ENCODE measurements at regions not wholly inside any gene's neighbourhood (a gene's known extent, or its start where the extent isn't known, plus 50 kb on each side); places are given as distances from the start of the nearest gene placed in this dataset.

DNA sequence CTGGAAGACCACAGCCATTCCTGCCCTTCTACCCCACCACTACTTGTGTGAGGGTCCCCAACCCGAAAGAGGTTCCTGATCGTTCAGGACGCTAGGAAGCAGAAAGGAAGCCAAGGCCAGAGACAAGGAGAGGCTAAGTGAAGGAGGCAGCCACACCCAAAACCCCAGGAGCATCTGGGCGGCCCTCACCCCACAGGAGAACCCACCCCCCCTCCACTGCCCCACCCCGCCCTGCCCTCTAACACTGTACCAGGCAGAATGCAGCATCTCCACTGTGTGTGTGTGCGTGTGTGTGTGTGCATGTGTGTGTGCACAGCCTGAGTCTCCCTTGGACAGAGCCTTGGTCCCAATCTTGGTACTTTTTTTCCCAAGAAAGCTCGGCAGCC lies 207.5 kb upstream of the HAAO start:
- TF ChIP-seq, protein P1, sequence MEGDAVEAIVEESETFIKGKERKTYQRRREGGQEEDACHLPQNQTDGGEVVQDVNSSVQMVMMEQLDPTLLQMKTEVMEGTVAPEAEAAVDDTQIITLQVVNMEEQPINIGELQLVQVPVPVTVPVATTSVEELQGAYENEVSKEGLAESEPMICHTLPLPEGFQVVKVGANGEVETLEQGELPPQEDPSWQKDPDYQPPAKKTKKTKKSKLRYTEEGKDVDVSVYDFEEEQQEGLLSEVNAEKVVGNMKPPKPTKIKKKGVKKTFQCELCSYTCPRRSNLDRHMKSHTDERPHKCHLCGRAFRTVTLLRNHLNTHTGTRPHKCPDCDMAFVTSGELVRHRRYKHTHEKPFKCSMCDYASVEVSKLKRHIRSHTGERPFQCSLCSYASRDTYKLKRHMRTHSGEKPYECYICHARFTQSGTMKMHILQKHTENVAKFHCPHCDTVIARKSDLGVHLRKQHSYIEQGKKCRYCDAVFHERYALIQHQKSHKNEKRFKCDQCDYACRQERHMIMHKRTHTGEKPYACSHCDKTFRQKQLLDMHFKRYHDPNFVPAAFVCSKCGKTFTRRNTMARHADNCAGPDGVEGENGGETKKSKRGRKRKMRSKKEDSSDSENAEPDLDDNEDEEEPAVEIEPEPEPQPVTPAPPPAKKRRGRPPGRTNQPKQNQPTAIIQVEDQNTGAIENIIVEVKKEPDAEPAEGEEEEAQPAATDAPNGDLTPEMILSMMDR (IDR thresholded peaks at IDR 0.05 in 4 of 5, conservative IDR thresholded peaks at IDR 0.05 in 1 of 5): no peak
- no peak for TF ChIP-seq POLR2A (IDR thresholded peaks at IDR 0.05)

All from gastrocnemius medialis (tissue), 4 donors.